Mucosa of stomach (tissue), 1 donor: ENCODE measurements at regions not wholly inside any gene's neighbourhood (a gene's known extent, or its start where the extent isn't known, plus 50 kb on each side); places are given as distances from the start of the nearest gene placed in this dataset.

Experiments
- H3K27me3 ChIP-seq: one replicate; pipeline ENCODE4 v1.7.0; 2013; ENCODE audit warnings: mild to moderate bottlenecking, low read length; ENCODE audit not compliant: control insufficient read depth, insufficient read depth
- H3K36me3 ChIP-seq: one replicate; pipeline ENCODE4 v1.7.0; 2013; ENCODE audit warnings: low read length; ENCODE audit not compliant: control insufficient read depth, insufficient read depth
- H3K4me1 ChIP-seq: one replicate; pipeline ENCODE4 v1.7.0; 2013; ENCODE audit warnings: mild to moderate bottlenecking, low read length; ENCODE audit not compliant: control insufficient read depth, insufficient read depth
- H3K4me3 ChIP-seq: one replicate; pipeline ENCODE4 v1.7.0; 2013; ENCODE audit warnings: low read length
- H3K9ac ChIP-seq: one replicate; pipeline ENCODE4 v1.7.0; 2013; ENCODE audit warnings: mild to moderate bottlenecking, low read length, moderate library complexity
- H3K9me3 ChIP-seq: one replicate; pipeline ENCODE4 v1.7.0; 2013; ENCODE audit warnings: mild to moderate bottlenecking, low read length, moderate library complexity; ENCODE audit not compliant: control insufficient read depth
- donor health status: Pancreatic carcinoma.

DNA sequence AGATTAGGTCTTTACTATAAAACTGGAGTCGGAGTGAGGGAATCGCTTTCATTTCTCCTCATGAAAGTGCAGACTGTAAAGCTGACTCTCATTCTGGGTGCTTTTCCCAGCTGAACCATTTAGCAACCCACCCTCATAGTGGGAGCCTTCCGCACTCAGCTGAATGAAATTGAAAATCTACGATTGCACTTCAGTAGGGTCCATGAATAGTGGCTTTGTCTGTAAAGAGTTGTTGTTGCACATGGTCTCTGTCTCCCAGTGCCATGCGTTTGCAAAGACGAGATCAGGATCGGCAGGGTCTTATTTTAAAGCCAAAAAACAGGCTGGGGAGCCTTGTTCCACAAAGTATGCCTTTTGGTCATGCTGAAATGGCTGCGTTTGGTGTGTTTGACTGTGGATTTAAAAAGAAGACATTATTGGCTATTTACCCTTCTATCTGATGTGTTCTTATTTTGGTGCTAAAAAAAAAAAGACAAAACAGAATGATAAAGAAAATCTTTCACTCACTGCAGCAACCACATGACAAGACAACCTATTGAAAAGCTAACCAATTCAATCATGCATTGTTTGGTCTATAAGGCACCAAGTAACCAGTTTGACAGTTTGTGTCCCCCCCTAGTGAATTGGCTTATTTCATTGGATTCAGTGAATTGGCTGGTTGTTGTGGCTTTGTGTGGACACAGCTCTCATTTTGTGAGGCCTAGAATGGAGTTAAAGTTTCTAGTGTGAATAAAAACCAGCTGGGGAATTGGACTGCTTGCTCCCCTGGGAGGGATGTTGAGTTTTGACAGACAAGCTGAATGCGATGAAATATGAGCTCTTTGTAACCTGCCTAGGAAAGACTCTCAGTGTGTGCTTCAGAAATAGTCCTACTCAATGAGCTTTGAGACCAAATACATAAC lies 65.6 kb downstream of the ARHGAP35 start:
- Histone ChIP-seq H3K9me3 (no peaks in the 10 kb centered on the region), H3K4me1 (peaks cover 33% of the 10 kb centered on the region), H3K4me3 (no peak overlapping the region), H3K9ac (no peak overlapping the region), H3K27me3 (no peaks in the 10 kb centered on the region), H3K36me3 (no peaks in the 10 kb centered on the region)

DNA sequence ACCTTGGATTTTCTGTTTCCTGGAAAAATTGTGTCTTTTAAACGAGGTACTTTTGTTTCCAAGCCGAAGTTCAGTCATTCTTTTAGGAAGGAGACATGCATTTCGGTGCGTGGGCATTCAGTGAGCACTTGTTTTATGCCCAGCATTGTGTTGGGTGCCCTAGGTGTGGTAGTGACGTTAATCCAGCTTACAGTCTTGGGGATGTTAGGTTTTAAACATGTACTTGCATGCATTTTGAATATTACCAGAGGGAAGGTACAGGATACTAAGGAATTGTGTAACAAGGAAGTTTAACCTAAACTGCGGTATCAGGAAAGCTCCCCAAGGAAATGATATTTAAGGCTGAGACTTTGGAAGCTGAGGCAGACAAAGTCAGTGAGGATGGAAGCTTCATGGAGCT lies 66.3 kb downstream of the ARHGAP35 start:
- Histone ChIP-seq H3K36me3 (no peaks in the 10 kb centered on the region), H3K4me3 (no peak overlapping the region), H3K4me1 (peaks cover 33% of the 10 kb centered on the region), H3K9me3 (no peaks in the 10 kb centered on the region), H3K9ac (no peak overlapping the region), H3K27me3 (no peaks in the 10 kb centered on the region)

DNA sequence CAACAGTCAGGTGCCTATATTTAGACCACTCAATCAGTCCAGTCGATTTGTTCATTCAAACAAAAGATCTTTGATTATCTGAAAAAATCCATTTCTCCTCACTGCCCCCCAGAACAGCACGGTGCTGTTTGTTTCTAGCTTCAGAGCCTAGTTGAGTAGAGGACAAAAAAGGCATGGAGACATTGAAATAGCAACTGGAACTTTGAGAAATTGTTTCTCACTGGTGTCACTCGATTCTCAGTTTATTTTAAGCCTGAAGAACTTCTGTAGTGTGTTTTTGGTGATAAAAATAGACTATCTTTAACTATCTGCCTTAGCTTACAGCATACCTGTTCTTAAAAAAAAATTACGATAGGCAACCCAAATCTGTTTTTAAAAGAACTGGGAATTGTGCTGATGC lies 67.1 kb downstream of the ARHGAP35 start:
- Histone ChIP-seq H3K9ac (no peak overlapping the region), H3K9me3 (no peaks in the 10 kb centered on the region), H3K36me3 (no peaks in the 10 kb centered on the region), H3K4me1 (peaks cover 33% of the 10 kb centered on the region), H3K27me3 (no peaks in the 10 kb centered on the region), H3K4me3 (no peak overlapping the region)

DNA sequence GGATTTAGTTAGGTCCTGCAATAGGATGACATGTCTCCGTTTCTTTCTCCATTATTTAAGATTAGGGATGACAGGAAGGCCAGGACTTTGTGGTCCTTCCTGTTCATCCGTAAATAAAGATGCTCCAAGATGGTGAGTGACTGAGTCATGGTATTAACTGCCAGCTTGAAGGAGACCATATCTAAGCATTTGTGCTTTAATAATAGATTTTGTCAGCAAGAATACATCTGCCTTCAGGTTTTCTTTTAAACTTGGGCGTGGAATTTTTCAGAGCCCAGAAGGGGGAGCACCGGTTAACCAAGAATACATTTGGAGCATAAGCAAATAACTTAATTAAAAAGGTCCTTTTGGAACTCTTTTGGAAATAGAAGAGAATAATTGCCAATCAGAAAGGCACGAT lies 68.2 kb downstream of the ARHGAP35 start:
- Histone ChIP-seq H3K27me3 (no peaks in the 10 kb centered on the region), H3K36me3 (no peaks in the 10 kb centered on the region), H3K9ac (no peak overlapping the region), H3K4me1 (peaks cover 33% of the 10 kb centered on the region), H3K4me3 (no peak overlapping the region), H3K9me3 (no peaks in the 10 kb centered on the region)

DNA sequence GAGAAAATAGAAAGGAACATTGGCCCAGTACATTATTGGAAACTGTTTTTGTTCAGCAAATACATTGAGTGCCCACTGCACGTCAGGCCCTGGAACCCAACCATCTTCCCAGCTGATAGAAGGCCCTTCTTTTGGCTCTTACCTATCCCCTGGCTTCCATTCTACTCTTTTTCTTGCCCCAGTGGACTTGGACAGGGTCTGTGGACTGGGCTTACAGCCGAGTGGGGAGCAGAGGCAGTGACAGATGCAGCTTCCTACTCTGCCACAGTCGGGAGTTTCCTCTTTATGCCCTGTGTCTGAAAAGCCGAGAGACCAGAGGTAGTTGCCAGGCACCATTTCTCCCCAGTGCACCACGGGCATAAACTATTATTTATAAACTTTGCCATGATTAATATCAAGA lies 70.4 kb downstream of the ARHGAP35 start:
- no peaks in the 10 kb centered on the region for H3K36me3 ChIP-seq
- H3K4me1 ChIP-seq = peaks cover 21% of the 10 kb centered on the region
- no peaks in the 10 kb centered on the region for H3K27me3 ChIP-seq
- no peak overlapping the region for H3K4me3 ChIP-seq
- no peak overlapping the region for H3K9ac ChIP-seq
- H3K9me3 ChIP-seq = no peaks in the 10 kb centered on the region

GRCh38 chr19:46932346-46932745 lies 71.5 kb downstream of the ARHGAP35 start:
- H3K4me1 ChIP-seq = peaks cover 12% of the 10 kb centered on the region
- H3K9me3 ChIP-seq = no peaks in the 10 kb centered on the region
- no peak overlapping the region for H3K9ac ChIP-seq
- H3K36me3 ChIP-seq = no peaks in the 10 kb centered on the region
- H3K4me3 ChIP-seq = no peak overlapping the region
- no peaks in the 10 kb centered on the region for H3K27me3 ChIP-seq

- Histone ChIP-seq H3K4me1 (peaks cover 10% of the 10 kb centered on the region), H3K4me3 (no peak overlapping the region), H3K36me3 (no peaks in the 10 kb centered on the region), H3K9me3 (no peaks in the 10 kb centered on the region), H3K27me3 (no peaks in the 10 kb centered on the region), H3K9ac (no peak overlapping the region)
Observed at GRCh38 chr19:46935066-46935663, 74.4 kb downstream of the ARHGAP35 start.

DNA sequence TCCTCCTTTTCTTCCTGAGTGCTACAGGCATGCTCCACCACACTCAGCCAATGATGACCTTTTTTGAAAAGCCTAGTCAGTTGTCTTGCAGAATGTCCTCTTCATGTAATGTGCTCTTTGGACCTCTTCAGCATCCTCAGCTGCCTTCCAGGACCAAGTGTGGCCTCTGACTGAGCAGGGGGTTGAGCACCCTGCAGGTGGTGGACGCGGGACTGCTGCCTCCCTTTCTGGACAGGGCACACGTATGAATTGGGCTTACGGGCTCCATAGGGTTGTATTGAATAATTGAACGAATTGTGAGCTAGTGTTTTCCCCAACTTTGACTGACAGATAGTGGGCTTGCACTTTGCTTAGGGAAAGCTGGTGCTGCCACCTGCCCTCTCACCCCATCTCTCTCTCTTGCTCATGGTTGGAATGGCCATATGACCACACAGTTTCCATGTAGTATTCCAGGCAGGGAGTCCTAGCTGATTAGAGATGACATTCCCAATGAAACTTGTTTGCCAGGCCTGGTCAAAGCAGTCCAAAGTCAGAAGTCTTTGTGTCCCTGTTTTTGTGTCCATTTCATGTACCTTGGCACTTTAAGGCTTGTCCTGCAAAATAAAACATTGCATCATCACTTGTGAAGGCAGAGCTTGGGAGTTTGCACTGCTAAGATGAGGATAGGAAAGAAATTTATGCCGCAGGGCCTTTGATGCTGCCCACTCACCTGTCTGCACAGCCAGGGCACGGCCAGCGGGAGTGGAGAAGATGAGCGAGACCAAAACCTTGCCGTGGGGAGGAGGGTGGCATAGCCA lies 76.3 kb upstream of the NPAS1 start:
- Histone ChIP-seq H3K4me1 (peaks cover 26% of the 10 kb centered on the region), H3K4me3 (no peak overlapping the region), H3K27me3 (no peaks in the 10 kb centered on the region), H3K36me3 (no peaks in the 10 kb centered on the region), H3K9me3 (no peaks in the 10 kb centered on the region), H3K9ac (no peak overlapping the region)

DNA sequence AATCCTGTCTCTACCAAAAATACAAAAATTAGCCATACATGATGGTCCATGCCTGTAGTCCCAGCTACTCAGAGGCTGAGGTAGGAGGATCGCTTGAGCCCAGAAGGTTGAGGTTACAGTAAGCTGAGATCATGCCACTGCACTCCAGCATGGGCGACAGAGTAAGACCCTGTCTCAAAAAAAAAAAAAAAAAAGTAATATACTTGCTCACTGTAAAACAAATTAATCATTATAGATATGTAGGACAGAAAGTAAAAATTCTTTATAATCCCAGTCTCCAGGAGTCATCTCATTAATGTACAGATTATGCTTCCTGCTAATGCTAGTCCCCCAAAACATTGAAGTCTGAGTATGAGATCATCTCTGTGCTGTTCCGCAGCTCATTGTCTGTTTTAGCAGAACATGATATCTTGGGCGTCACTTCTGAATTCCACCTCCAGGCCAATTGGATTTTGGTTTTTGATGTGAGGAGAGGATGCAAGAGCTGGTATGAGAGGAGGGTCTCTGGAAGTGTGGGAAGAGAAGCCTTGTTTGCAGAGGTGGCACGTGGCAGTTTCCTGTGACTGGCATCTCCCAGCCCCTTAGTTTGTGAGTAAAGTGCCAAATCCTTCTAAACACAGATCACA lies 75.4 kb upstream of the NPAS1 start:
- Histone ChIP-seq H3K4me3 (no peak overlapping the region), H3K4me1 (peaks cover 26% of the 10 kb centered on the region), H3K27me3 (no peaks in the 10 kb centered on the region), H3K9me3 (no peaks in the 10 kb centered on the region), H3K36me3 (no peaks in the 10 kb centered on the region), H3K9ac (no peak overlapping the region)

DNA sequence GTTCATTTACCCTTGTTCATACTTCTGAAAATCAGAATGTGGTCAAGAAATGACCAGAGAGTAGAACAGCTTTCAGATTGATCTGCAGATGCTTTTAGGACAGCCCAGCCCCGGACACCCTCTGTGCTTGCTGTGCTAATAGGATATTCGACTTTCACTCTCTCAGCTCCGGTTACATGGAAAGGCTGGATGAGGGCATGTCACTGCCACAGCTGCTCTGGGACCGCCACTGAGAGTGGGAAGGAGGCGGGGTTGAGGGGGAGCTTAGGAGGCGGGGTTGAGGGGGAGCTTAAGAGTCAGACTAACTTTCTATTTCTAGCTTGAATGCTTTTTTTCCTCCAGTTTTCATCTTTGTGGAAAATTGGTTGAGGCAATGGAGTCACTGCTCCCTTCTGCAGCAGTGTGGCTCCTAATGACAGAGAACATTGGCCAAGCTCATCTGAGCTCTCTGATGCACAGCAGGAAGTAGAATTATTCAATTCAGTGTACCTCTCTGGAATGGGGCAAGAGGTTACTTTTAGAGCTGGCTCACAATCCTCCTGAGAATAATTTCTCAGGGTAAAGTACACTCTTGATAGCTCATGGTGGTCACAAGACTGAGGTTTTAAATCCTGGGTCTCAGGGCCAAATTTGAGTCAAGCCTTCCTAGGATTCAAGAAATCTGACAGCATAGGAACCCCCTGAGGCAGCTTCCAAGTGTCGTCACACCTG lies 74.6 kb upstream of the NPAS1 start:
- Histone ChIP-seq H3K27me3 (no peaks in the 10 kb centered on the region), H3K4me3 (no peak overlapping the region), H3K36me3 (no peaks in the 10 kb centered on the region), H3K9me3 (no peaks in the 10 kb centered on the region), H3K9ac (no peak overlapping the region), H3K4me1 (peaks cover 26% of the 10 kb centered on the region)

DNA sequence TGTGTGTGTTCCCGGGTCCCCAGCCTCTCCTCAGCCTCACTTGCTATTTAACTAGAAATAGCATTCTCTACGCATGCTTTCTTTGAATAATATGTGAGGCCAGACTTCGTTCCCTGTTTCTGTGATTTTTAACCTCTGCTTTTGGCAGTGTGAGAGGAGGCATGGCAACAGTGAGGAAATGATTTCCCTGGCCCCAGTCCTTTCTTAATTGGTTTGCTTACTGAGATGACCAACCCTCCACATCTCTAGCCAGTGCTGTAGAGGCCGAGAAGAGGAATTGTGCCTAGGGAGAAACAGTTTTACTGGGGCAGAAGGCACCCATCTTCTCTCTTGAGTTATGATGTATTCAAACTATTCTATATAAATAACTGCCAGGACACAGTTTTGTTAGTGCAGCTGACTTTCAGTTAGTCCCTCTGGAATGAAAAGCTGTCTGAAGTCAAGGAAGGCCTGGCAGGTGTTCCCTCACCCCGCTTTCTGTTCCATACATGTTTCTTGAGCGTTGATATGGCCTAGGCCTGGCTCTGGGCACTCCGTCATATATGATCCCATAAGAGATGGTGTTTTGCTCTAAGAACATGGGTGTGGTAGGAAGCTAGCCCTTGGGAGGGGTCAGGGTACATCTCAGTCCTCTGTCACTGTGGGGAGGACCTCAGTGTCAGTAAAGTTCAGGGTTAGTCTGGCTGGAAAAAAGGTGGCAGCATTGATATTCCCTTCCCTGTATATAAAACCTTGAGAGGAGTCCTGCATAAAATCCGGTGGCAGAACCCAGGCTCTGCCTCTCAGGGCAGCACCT lies 73.7 kb upstream of the NPAS1 start:
- Histone ChIP-seq H3K4me1 (peaks cover 34% of the 10 kb centered on the region), H3K4me3 (no peak overlapping the region), H3K9ac (no peak overlapping the region), H3K9me3 (no peaks in the 10 kb centered on the region), H3K36me3 (no peaks in the 10 kb centered on the region), H3K27me3 (no peaks in the 10 kb centered on the region)
